ENCODE measurements at regions not wholly inside any gene's neighbourhood (a gene's known extent, or its start where the extent isn't known, plus 50 kb on each side); places are given as distances from the start of the nearest gene placed in this dataset.

DNA sequence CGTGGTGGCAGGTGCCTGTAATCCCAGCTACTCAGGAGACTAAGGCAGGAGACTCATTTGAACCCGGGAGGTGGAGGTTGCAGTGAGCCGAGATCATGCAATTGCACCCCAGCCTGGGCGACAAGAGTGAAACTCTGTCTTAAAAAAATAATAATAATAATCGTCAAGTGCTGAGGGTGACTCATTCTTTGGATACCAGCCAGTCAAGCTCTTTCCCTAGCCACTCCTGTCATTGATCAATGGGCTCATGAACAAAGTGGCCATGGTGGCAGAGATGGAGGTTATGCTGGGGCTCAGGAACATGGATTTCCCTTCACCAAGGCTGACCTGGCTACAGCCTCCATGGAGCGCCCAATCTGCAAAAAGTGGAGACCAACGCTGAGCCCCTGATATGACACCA lies 94.5 kb upstream of the HAAO start:
- Histone ChIP-seq H3K27me3 (replicated peaks in 1 of 2; ENCODE audit: control insufficient read depth in 2 of 2, insufficient read depth in 2 of 2, low read length in 1 of 2) (no peaks in the 10 kb centered on the region), H3K4me1 (ENCODE audit: control insufficient read depth, insufficient read depth, low read length) (no peaks in the 10 kb centered on the region), H3K9ac (ENCODE audit: control insufficient read depth, insufficient read depth, low read length) (no peak overlapping the region), H3K27ac (ENCODE audit: control insufficient read depth, insufficient read depth) (no peak overlapping the region), H3K4me3 (no peak overlapping the region), H3K4me2 (ENCODE audit: control insufficient read depth, insufficient read depth) (no peak overlapping the region), H3K79me2 (ENCODE audit: control insufficient read depth, insufficient read depth, low read length) (no peaks in the 10 kb centered on the region), H3K9me3 (replicated peaks; ENCODE audit: control insufficient read depth, insufficient read depth, low read length) (no peaks in the 10 kb centered on the region; the same call in 2 of the 3 replicates), H4K20me1 (ENCODE audit: control insufficient read depth, insufficient read depth) (no peaks in the 10 kb centered on the region), H2AFZ (ENCODE audit: control insufficient read depth, low read depth, low read length) (no peak overlapping the region), H3K36me3 (ENCODE audit: control insufficient read depth in 2 of 2, insufficient read depth in 2 of 2, low read length in 1 of 2) (no peaks in the 10 kb centered on the region)
- intact Hi-C loops (cut with micrococcal nuclease; ENCODE audit: unreplicated experiment) (no loop called here), in situ Hi-C loops (cut with MboI) (no loop called here)
- SMC1A ChIA-PET (ENCODE audit: uncharacterized antibody, unreplicated experiment) = no interaction called here
- POLR2A ChIA-PET = no interaction called here
- WGBS (ENCODE audit: insufficient coverage, insufficient replicate concordance, low lambda C conversion rate, missing lambda C conversion rate) = 46% methylated on average over 7 of the region's 7 CpGs
- FAIRE-seq (no peak), DNase-seq (ENCODE audit: low read depth, low spot score) (no peak), ATAC-seq (no peak)
- BruUV-seq (replicated peaks) = no TSS peak
- CTCF ChIA-PET = no interaction called here
- RAD21 ChIA-PET (ENCODE audit: unreplicated experiment) = no interaction called here
- TF ChIP-seq CBFB (IDR thresholded peaks at IDR 0.05; ENCODE audit: low read depth) (no peak), POLR2A (IDR thresholded peaks at IDR 0.05; ENCODE audit: low read depth, low read length) (no peak), ZNF384 (IDR thresholded peaks at IDR 0.05; ENCODE audit: borderline replicate concordance, low read depth, low read length) (no peak)

DNA sequence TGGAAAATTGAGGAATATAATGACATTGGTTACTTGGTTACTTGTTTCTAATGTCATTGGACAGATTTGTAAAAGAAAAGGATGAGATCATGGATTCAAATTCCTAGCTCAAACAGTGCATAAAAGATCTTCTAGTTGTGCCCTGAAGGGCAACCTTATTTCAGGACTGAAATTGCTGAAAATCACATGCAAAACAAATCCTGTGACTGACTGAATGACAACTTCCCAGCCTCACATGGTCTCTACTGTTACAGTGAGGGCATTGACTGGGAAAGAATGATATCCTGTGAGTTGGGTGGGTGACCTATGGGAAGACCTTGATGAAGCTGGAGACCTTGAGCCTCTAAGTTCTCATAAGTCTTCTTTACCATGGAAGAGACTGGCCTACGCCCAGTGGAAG lies 90.4 kb upstream of the HAAO start:
- FAIRE-seq (no peak), ATAC-seq (no peak), DNase-seq (ENCODE audit: low read depth, low spot score) (no peak)
- no peaks in the 10 kb centered on the region for H3K4me1 ChIP-seq (ENCODE audit: control insufficient read depth, insufficient read depth, low read length)
- H3K4me3 ChIP-seq = no peak overlapping the region
- H3K36me3 ChIP-seq (ENCODE audit: control insufficient read depth in 2 of 2, insufficient read depth in 2 of 2, low read length in 1 of 2) = no peaks in the 10 kb centered on the region
- H3K27me3 ChIP-seq (replicated peaks in 1 of 2; ENCODE audit: control insufficient read depth in 2 of 2, insufficient read depth in 2 of 2, low read length in 1 of 2) = no peaks in the 10 kb centered on the region
- no peak overlapping the region for H2AFZ ChIP-seq (ENCODE audit: control insufficient read depth, low read depth, low read length)
- ChIA-PET CTCF (interaction anchor here (1.0 to 1.6 kb wide), 3 partner anchors 12 to 347 kb away, joined by 3 to 5 read pairs (median 3); no protein-coding TSS in a partner anchor), SMC1A (ENCODE audit: uncharacterized antibody, unreplicated experiment) (interaction anchor here (0.9 kb wide), 1 partner anchor 47 kb away, joined by 3 read pairs; no protein-coding TSS in a partner anchor), POLR2A (no interaction called here), RAD21 (ENCODE audit: unreplicated experiment) (no interaction called here)
- no TSS peak for BruUV-seq (replicated peaks)
- H3K4me2 ChIP-seq (ENCODE audit: control insufficient read depth, insufficient read depth) = no peak overlapping the region
- H4K20me1 ChIP-seq (ENCODE audit: control insufficient read depth, insufficient read depth) = no peaks in the 10 kb centered on the region
- WGBS (ENCODE audit: insufficient coverage, insufficient replicate concordance, low lambda C conversion rate, missing lambda C conversion rate) = 10% methylated on average over 1 of the region's 1 CpG
- H3K9ac ChIP-seq (ENCODE audit: control insufficient read depth, insufficient read depth, low read length) = no peak overlapping the region
- in situ Hi-C loops (cut with MboI) = no loop called here
- no peaks in the 10 kb centered on the region for H3K9me3 ChIP-seq (replicated peaks; ENCODE audit: control insufficient read depth, insufficient read depth, low read length)
- H3K79me2 ChIP-seq (ENCODE audit: control insufficient read depth, insufficient read depth, low read length) = no peaks in the 10 kb centered on the region
- no peak overlapping the region for H3K27ac ChIP-seq (ENCODE audit: control insufficient read depth, insufficient read depth)
- intact Hi-C loops (cut with micrococcal nuclease; ENCODE audit: unreplicated experiment) = no loop called here
- TF ChIP-seq, protein P1, sequence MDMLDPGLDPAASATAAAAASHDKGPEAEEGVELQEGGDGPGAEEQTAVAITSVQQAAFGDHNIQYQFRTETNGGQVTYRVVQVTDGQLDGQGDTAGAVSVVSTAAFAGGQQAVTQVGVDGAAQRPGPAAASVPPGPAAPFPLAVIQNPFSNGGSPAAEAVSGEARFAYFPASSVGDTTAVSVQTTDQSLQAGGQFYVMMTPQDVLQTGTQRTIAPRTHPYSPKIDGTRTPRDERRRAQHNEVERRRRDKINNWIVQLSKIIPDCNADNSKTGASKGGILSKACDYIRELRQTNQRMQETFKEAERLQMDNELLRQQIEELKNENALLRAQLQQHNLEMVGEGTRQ (IDR thresholded peaks at IDR 0.05; ENCODE audit: borderline replicate concordance, low read depth, low read length) = no peak
- TF ChIP-seq, protein P2, sequence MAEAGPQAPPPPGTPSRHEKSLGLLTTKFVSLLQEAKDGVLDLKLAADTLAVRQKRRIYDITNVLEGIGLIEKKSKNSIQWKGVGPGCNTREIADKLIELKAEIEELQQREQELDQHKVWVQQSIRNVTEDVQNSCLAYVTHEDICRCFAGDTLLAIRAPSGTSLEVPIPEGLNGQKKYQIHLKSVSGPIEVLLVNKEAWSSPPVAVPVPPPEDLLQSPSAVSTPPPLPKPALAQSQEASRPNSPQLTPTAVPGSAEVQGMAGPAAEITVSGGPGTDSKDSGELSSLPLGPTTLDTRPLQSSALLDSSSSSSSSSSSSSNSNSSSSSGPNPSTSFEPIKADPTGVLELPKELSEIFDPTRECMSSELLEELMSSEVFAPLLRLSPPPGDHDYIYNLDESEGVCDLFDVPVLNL (IDR thresholded peaks at IDR 0.05; ENCODE audit: low read depth, low read length) = no peak
- TF ChIP-seq STAT1 (conservative IDR thresholded peaks at IDR 0.05) (no peak), ZSCAN29 (IDR thresholded peaks at IDR 0.05) (no peak), EGR1 (IDR thresholded peaks at IDR 0.05; ENCODE audit: borderline replicate concordance in 1 of 2, low read depth in 2 of 2, low read length in 2 of 2) (no peak), SMARCA5 (IDR thresholded peaks at IDR 0.05) (no peak), MXI1 (IDR thresholded peaks at IDR 0.05; ENCODE audit: low read depth, low read length) (no peak)
- TF ChIP-seq, protein P3, sequence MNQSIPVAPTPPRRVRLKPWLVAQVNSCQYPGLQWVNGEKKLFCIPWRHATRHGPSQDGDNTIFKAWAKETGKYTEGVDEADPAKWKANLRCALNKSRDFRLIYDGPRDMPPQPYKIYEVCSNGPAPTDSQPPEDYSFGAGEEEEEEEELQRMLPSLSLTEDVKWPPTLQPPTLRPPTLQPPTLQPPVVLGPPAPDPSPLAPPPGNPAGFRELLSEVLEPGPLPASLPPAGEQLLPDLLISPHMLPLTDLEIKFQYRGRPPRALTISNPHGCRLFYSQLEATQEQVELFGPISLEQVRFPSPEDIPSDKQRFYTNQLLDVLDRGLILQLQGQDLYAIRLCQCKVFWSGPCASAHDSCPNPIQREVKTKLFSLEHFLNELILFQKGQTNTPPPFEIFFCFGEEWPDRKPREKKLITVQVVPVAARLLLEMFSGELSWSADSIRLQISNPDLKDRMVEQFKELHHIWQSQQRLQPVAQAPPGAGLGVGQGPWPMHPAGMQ (IDR thresholded peaks at IDR 0.05; ENCODE audit: borderline replicate concordance) = no peak
- TF ChIP-seq, protein P4, sequence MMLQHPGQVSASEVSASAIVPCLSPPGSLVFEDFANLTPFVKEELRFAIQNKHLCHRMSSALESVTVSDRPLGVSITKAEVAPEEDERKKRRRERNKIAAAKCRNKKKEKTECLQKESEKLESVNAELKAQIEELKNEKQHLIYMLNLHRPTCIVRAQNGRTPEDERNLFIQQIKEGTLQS (IDR thresholded peaks at IDR 0.05; ENCODE audit: borderline replicate concordance, extremely low read depth, low read depth, low read length) = no peak
